Ishikawa (cell line): ENCODE measurements at regions not wholly inside any gene's neighbourhood (a gene's known extent, or its start where the extent isn't known, plus 50 kb on each side); places are given as distances from the start of the nearest gene placed in this dataset.

Experiments used
- MAX ChIP-seq: IDR thresholded peaks from 2 replicates; pipeline ENCODE4 v1.6.1; 2012
- REST ChIP-seq: IDR thresholded peaks from 2 replicates; pipeline ENCODE4 v1.6.1; 2012; ENCODE audit warnings: low read depth, mild to moderate bottlenecking

- no peak for TF ChIP-seq MAX
- TF ChIP-seq REST: no peak
Measured at GRCh38 chr6:166722785-166723184, 95.7 kb upstream of the RPS6KA2 start.
